HEK293T (cell line): ENCODE measurements at regions not wholly inside any gene's neighbourhood (a gene's known extent, or its start where the extent isn't known, plus 50 kb on each side); places are given as distances from the start of the nearest gene placed in this dataset.

Experiments
- CTCF ChIA-PET: fragments of 350-600 bp; formaldehyde crosslinking; extraction: SDS; loops from one replicate; lab custom pipeline; 2021; ENCODE audit warnings: antibody characterized with exemption, inconsistent platforms; lab: Yijun Ruan, JAX
- POLR2A ChIA-PET: fragments of 350-600 bp; formaldehyde crosslinking; extraction: SDS; loops from one replicate; lab custom pipeline; 2020; ENCODE audit warnings: antibody characterized with exemption, inconsistent platforms; lab: Yijun Ruan, JAX
- DNase-seq: peaks from one replicate; pipeline ENCODE4 v3.0.0; 2012; ENCODE audit warnings: mixed read lengths; ENCODE audit errors: extremely low spot score
- BHLHE40 ChIP-seq: fragments of 450-650 bp; IDR thresholded peaks from 2 replicates; pipeline ENCODE4 v1.6.1; 2016; ENCODE audit warnings: mild to moderate bottlenecking, moderate library complexity, borderline replicate concordance
- CTBP1 ChIP-seq: fragments of 450-650 bp; IDR thresholded peaks from 2 replicates; pipeline ENCODE4 v1.6.1; 2016; ENCODE audit warnings: borderline replicate concordance
- ELF4 ChIP-seq: fragments of 450-650 bp; IDR thresholded peaks from 2 replicates; pipeline ENCODE4 v1.6.1; 2017; ENCODE audit warnings: antibody characterized with exemption
- FOXA1 ChIP-seq: fragments of 450-650 bp; IDR thresholded peaks from 2 replicates; pipeline ENCODE4 v1.6.1; 2016; ENCODE audit warnings: mild to moderate bottlenecking
- FOXK2 ChIP-seq: fragments of 450-650 bp; IDR thresholded peaks from 2 replicates; pipeline ENCODE4 v1.6.1; 2016; ENCODE audit warnings: mild to moderate bottlenecking
- FOXM1 ChIP-seq: fragments of 450-650 bp; IDR thresholded peaks from 2 replicates; pipeline ENCODE4 v1.6.1; 2017; ENCODE audit warnings: mild to moderate bottlenecking, borderline replicate concordance
- L3MBTL2 ChIP-seq: fragments of 450-650 bp; conservative IDR thresholded peaks from 2 replicates; pipeline ENCODE4 v1.6.1; 2016; ENCODE audit warnings: mild to moderate bottlenecking
- LEF1 ChIP-seq: fragments of 450-650 bp; IDR thresholded peaks from 2 replicates; pipeline ENCODE4 v1.6.1; 2017; ENCODE audit warnings: mild to moderate bottlenecking, borderline replicate concordance
- NFRKB ChIP-seq: fragments of 450-650 bp; IDR thresholded peaks from 2 replicates; pipeline ENCODE4 v1.6.1; 2016; ENCODE audit warnings: mild to moderate bottlenecking, moderate library complexity
- PKNOX1 ChIP-seq: fragments of 450-650 bp; IDR thresholded peaks from 2 replicates; pipeline ENCODE4 v1.6.1; 2016
- SP1 ChIP-seq: fragments of 450-650 bp; IDR thresholded peaks from 2 replicates; pipeline ENCODE4 v1.6.1; 2017
- SUZ12 ChIP-seq: fragments of 450-650 bp; IDR thresholded peaks from 2 replicates; pipeline ENCODE4 v1.6.1; 2016; ENCODE audit warnings: mild to moderate bottlenecking
- TARDBP ChIP-seq: fragments of 450-650 bp; IDR thresholded peaks from 2 replicates; pipeline ENCODE4 v1.6.1; 2016
- ZNF384 ChIP-seq: fragments of 450-650 bp; IDR thresholded peaks from 2 replicates; pipeline ENCODE4 v1.6.1; 2016

GRCh38 chr21:41557884-41558283, 49.9 kb upstream of the TMPRSS2 start:
- ChIA-PET POLR2A (interaction anchor here (0.6 kb wide), 1 partner anchor 451 kb away, joined by 3 read pairs; no protein-coding TSS in a partner anchor), CTCF (no interaction called here)
- DNase-seq, result no peak
- TF ChIP-seq BHLHE40 (no peak), SP1 (no peak), CTBP1 (no peak), FOXK2 (no peak), L3MBTL2 (no peak), TARDBP (no peak), LEF1 (no peak), NFRKB (no peak), FOXM1 (no peak), PKNOX1 (no peak), ZNF384 (no peak), SUZ12 (no peak), ELF4 (no peak), FOXA1 (no peak)
